OCI-LY1 (cell line): ENCODE measurements at regions not wholly inside any gene's neighbourhood (a gene's known extent, or its start where the extent isn't known, plus 50 kb on each side); places are given as distances from the start of the nearest gene placed in this dataset.
"Not testable (repeated sequence)": the region's sequence is repeated elsewhere in the genome, so short reads cannot be mapped to it uniquely, and the experiment has no call there.

Source experiments
- H2AFZ ChIP-seq: fragments of 200-600 bp; sonication (generic), shearing (Covaris generic); 2 replicates; pipeline ENCODE4 v1.6.0; 2014; ENCODE audit warnings: antibody characterized with exemption, mild to moderate bottlenecking, low read length
- H3F3A ChIP-seq: fragments of 200-600 bp; sonication (generic), shearing (Covaris generic); 2 replicates; pipeline ENCODE4 v1.6.0; 2014; ENCODE audit warnings: mild to moderate bottlenecking, antibody characterized with exemption, low read length, moderate library complexity; ENCODE audit not compliant: insufficient read depth
- H3K27ac ChIP-seq: fragments of 200-600 bp; sonication (generic); 2 replicates; pipeline ENCODE4 v1.5.1; 2014; ENCODE audit warnings: low read length, mixed run types, mild to moderate bottlenecking, low read depth; ENCODE audit not compliant: poor library complexity, severe bottlenecking
- H3K27me3 ChIP-seq: fragments of 200-600 bp; sonication (generic); 2 replicates; pipeline ENCODE4 v1.6.0; 2014; ENCODE audit warnings: antibody characterized with exemption, mild to moderate bottlenecking, low read length, moderate library complexity; ENCODE audit not compliant: insufficient read depth
- H3K36me3 ChIP-seq: fragments of 200-600 bp; sonication (generic); 2 replicates; pipeline ENCODE4 v1.6.1; 2014; ENCODE audit warnings: mild to moderate bottlenecking, antibody characterized with exemption, low read length, moderate library complexity, mixed read lengths; ENCODE audit not compliant: insufficient read depth
- H3K4me1 ChIP-seq: fragments of 200-600 bp; sonication (generic); 2 replicates; pipeline ENCODE4 v1.5.1; 2014; ENCODE audit warnings: mild to moderate bottlenecking, low read length, moderate library complexity; ENCODE audit not compliant: insufficient read depth, severe bottlenecking
- H3K4me2 ChIP-seq: fragments of 200-600 bp; sonication (generic), shearing (Covaris generic); 2 replicates; pipeline ENCODE4 v1.6.1; 2014; ENCODE audit warnings: low read length
- H3K4me3 ChIP-seq: fragments of 200-600 bp; sonication (generic); 2 replicates; pipeline ENCODE4 v1.5.1; 2014; ENCODE audit warnings: low read length, low read depth, mild to moderate bottlenecking, mixed read lengths; ENCODE audit not compliant: poor library complexity, severe bottlenecking
- H3K79me2 ChIP-seq: fragments of 200-600 bp; shearing (Covaris generic); 2 replicates; pipeline ENCODE4 v1.6.1; 2016; ENCODE audit warnings: mixed run types, low read length, mixed read lengths; ENCODE audit not compliant: insufficient read depth
- H3K9ac ChIP-seq: fragments of 200-600 bp; sonication (generic), shearing (Covaris generic); 2 replicates; pipeline ENCODE4 v1.6.1; 2014; ENCODE audit warnings: mild to moderate bottlenecking, low read length, mixed read lengths
- H3K9me2 ChIP-seq: fragments of 200-600 bp; sonication (generic), shearing (Covaris generic); 2 replicates; pipeline ENCODE4 v1.6.1; 2014; ENCODE audit warnings: low read depth, mild to moderate bottlenecking, low read length, mixed read lengths
- H3K9me3 ChIP-seq: fragments of 200-600 bp; shearing (Covaris generic); 2 replicates; pipeline ENCODE4 v1.6.1; 2014; ENCODE audit warnings: low read length, mixed read lengths
- H4K20me1 ChIP-seq: fragments of 200-600 bp; sonication (generic), shearing (Covaris generic); 2 replicates; pipeline ENCODE4 v1.6.0; 2016; ENCODE audit warnings: mild to moderate bottlenecking, low read length; ENCODE audit not compliant: insufficient read depth
- EZH2 ChIP-seq: fragments of 200-600 bp; sonication (generic), shearing (Covaris generic); IDR thresholded peaks from 2 replicates; pipeline ENCODE4 v1.8.0; 2017; ENCODE audit warnings: borderline replicate concordance, mixed run types, mild to moderate bottlenecking, antibody characterized with exemption, low read length, moderate library complexity, mixed read lengths
- TF ChIP-seq, protein P1 (sequence below): fragments of 200-600 bp; sonication (generic), shearing (Covaris generic); IDR thresholded peaks from 2 replicates; pipeline ENCODE4 v1.5.1; 2017; ENCODE audit warnings: mild to moderate bottlenecking, antibody characterized with exemption, low read length, moderate library complexity, mixed read lengths

DNA sequence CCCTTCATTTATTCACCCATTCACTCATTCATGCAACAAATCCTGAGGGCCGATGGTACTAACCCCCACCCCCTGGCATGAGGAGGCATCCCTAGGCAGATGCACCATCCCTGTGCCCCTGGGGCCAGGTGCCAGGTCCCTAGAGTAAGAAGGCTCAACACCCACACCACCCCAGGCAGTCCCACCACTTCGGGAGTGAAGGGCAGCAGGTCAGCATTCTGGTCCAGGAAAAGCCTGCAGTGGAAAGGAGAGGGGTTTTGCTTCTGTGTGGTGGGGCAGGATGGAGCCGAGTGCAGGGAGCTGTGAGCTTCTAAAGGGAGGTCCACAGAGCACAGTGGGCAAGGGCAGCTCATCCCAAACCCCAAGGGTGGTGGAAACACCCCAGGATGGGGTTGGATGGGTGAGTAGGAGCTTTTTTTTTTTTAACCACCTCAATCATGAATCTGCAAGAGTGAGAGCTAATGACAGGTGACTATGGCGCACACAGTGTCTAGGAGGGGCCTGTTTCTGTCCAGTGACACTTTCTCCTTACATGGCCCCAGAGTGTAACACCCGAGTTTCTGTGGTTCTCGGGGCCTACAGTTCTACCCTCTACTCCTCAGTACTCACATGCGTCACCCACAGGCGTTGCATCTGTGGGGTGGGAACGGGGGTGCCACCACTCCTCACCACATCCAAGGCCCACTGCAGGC lies 414.3 kb downstream of the TMEM121 start:
- TF ChIP-seq, protein P1, sequence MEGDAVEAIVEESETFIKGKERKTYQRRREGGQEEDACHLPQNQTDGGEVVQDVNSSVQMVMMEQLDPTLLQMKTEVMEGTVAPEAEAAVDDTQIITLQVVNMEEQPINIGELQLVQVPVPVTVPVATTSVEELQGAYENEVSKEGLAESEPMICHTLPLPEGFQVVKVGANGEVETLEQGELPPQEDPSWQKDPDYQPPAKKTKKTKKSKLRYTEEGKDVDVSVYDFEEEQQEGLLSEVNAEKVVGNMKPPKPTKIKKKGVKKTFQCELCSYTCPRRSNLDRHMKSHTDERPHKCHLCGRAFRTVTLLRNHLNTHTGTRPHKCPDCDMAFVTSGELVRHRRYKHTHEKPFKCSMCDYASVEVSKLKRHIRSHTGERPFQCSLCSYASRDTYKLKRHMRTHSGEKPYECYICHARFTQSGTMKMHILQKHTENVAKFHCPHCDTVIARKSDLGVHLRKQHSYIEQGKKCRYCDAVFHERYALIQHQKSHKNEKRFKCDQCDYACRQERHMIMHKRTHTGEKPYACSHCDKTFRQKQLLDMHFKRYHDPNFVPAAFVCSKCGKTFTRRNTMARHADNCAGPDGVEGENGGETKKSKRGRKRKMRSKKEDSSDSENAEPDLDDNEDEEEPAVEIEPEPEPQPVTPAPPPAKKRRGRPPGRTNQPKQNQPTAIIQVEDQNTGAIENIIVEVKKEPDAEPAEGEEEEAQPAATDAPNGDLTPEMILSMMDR = no peak
- TF ChIP-seq EZH2 = no peak
- Histone ChIP-seq H3K9ac (no peak overlapping the region), H2AFZ (no peak overlapping the region), H4K20me1 (no peaks in the 10 kb centered on the region), H3K4me3 (no peak overlapping the region), H3K9me2 (no peaks in the 10 kb centered on the region), H3K4me1 (no peaks in the 10 kb centered on the region), H3K27me3 (peaks cover 4% of the 10 kb centered on the region; the same call in 1 of the 2 replicates), H3K9me3 (peaks cover 5% of the 10 kb centered on the region; the same call in 1 of the 2 replicates), H3K79me2 (no peaks in the 10 kb centered on the region), H3K4me2 (no peak overlapping the region), H3K27ac (no peak overlapping the region), H3F3A (no peaks in the 10 kb centered on the region), H3K36me3 (no peaks in the 10 kb centered on the region; the same call in 1 of the 2 replicates)

DNA sequence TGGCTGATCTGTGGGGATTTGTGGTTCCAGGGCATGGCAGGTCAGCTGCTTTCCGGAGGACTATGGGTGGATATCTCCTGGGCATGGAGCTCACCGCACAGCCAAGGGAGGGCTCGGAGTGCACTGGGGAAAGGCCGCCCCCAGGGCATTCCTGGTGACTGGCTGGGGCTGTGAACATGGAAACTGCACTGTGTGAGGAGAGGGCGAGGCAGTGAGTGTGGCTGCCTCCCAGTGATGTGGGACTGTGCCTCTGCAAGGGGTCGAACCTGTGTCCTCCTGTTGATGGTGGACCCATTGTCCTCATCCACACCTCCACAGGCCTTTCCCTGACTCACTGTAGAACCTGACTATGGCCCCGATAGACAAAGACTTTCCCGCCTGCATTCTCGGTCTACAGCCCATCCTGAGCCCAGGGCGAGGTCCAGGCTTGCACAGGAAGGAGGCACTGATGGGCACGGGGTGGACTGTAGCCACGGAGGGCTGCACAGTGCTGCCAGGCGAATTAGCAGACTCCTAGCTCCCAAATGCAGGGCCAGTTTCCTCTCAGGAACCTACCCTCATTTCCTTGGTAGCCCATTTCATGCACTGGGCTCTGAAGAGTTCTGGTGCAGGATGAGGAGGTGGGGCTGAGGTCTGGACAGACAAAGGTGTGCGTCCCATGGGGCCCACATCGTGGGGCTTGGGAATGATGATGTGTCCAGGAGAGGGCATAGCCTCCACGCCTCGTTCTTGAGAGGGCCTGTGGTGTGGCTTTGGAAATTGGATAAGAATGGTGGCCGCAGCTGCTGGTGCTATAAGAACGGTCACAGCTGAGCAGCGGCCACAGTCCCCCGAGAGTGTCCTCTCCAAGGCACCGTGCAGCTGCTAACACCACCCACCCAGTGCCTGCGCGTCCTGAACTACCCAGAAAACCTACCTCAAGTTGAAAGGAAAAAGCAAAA lies 415.1 kb downstream of the TMEM121 start:
- Histone ChIP-seq H3K27me3 (peaks cover 4% of the 10 kb centered on the region; the same call in 1 of the 2 replicates), H3K79me2 (no peaks in the 10 kb centered on the region), H3K27ac (no peak overlapping the region), H3K9me3 (peaks cover 5% of the 10 kb centered on the region; the same call in 1 of the 2 replicates), H3K9ac (no peak overlapping the region), H3K4me3 (no peak overlapping the region), H3K36me3 (no peaks in the 10 kb centered on the region; the same call in 1 of the 2 replicates), H3K4me2 (no peak overlapping the region), H4K20me1 (no peaks in the 10 kb centered on the region), H3K4me1 (no peaks in the 10 kb centered on the region), H2AFZ (no peak overlapping the region), H3F3A (no peaks in the 10 kb centered on the region), H3K9me2 (no peaks in the 10 kb centered on the region)
- no peak for TF ChIP-seq EZH2

GRCh38 chr14:105942725-105943124 lies 416.3 kb downstream of the TMEM121 start:
- not testable (repeated sequence) for H3K27me3 ChIP-seq, H4K20me1 ChIP-seq, H3K9me3 ChIP-seq, H2AFZ ChIP-seq, H3K4me2 ChIP-seq, H3K9ac ChIP-seq, H3K9me2 ChIP-seq, H3K27ac ChIP-seq, H3F3A ChIP-seq, H3K36me3 ChIP-seq, H3K79me2 ChIP-seq, H3K4me3 ChIP-seq, H3K4me1 ChIP-seq

GRCh38 chr14:105943973-105944602 lies 417.7 kb downstream of the TMEM121 start:
- Histone ChIP-seq H3K36me3 (no peaks in the 10 kb centered on the region; the same call in 1 of the 2 replicates), H3K4me2 (no peak overlapping the region), H3K9me3 (no peaks in the 10 kb centered on the region), H3K79me2 (no peaks in the 10 kb centered on the region), H3F3A (no peaks in the 10 kb centered on the region), H3K27ac (no peak overlapping the region), H3K9me2 (no peaks in the 10 kb centered on the region), H3K27me3 (peaks cover 4% of the 10 kb centered on the region; the same call in 1 of the 2 replicates), H3K4me1 (no peaks in the 10 kb centered on the region), H3K4me3 (no peak overlapping the region), H3K9ac (no peak overlapping the region), H2AFZ (no peak overlapping the region), H4K20me1 (no peaks in the 10 kb centered on the region)
- TF ChIP-seq, protein P1 = no peak
- TF ChIP-seq EZH2 = no peak
